Fibroblast of skin of left quadriceps (primary cell): ENCODE measurements at regions not wholly inside any gene's neighbourhood (a gene's known extent, or its start where the extent isn't known, plus 50 kb on each side); places are given as distances from the start of the nearest gene placed in this dataset.
"Not testable (repeated sequence)": the region's sequence is repeated elsewhere in the genome, so short reads cannot be mapped to it uniquely, and the experiment has no call there.

Experiments
- DNase-seq, 2 experiments: peaks; one replicate each; pipeline ENCODE4 v3.0.0-alpha.2; 2013; ENCODE audit warnings: low read depth in 2 of 2

DNA sequence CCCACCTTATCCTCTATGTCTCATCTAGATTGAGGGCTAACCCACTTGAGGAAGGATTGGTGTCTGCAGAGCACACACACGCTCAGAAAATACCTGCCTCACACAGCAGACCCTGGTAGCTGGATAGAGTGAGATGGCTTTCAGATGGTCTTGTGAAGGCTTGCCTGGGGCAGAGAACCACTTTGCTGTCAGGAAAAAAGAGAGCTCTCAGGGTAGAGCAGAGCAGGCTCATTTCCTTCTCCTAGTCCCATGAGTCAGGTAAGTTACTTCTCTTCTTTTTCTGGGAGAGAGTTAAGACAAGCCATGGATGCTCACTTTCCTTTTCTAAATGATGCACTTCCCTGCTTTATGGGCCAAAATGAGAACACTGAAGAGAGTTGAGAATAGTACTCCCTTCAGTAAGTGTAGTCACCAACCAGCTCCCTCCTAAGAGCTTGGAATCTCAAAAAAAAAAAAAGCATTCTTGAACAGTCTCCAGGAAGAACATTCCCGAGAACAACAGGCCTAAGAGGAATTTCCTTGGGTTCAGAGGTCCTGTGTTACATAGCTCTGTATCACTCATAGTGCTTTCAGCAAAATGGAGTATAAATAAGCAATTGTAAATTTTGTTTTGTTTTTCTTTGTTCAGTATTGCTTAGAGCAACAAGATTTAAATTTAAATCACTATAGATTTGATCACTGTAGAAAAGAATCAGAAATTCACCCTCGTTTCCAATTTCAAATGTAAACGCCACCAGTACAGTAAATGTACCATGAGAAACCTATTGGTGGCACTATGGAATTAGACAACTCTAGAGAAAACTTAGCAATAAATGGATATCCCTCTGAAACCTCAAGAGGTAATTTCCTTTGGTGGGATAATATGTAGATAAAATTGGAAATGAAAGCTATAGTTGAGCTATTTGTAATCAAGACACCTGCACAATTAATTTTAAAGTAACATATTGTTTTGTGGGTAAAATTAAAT lies 530.3 kb downstream of the RFPL4B start:
- peak; percentile 95 for DNase-seq

DNA sequence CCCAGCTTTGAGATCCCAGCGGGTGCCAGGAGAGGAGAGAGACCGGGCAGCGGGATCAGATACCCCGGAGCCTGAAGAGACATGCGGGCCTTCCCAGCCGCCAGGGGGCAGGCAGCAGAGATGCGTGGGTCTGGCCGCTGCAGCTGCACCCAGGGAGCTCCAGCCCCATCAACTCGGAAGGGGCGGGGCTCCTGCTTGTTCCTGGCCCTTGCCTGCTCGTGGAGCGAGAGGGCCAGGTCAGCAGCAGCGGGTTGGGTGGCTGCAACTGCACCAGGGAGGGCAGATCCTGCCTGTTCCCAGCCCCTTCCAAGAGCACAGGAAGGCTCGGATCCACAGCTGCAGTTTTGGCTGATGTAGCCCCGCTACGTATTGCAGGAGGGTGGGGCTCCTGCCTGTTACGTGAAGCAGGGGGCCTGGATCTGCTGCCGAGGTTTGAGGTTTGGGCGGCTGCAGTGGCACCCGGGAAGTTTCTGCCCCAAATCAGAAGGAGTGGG lies 532.8 kb downstream of the RFPL4B start:
- peak in 1 of 2 experiments; percentile 14 for DNase-seq

DNA sequence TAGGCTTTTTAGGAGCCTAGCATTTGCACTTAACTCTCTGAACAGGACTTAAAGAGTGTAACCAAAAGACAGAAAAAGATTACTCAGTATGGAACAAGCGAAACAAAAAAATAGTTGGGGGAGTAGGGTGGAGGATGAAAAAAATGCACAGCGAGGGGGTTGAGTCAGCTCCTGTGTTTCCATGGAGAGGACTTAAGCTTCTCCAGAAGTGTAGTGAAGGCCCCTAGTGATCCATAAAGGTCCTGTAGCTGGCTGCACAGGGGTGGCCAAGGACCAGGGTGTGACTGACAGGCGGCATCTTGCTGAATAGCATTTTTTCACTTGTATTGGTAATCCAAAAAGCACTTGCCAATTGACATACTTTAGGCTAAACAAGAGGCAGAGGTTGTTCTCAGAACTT lies 533.9 kb downstream of the RFPL4B start:
- peak; percentile 47 to 56 for DNase-seq

DNA sequence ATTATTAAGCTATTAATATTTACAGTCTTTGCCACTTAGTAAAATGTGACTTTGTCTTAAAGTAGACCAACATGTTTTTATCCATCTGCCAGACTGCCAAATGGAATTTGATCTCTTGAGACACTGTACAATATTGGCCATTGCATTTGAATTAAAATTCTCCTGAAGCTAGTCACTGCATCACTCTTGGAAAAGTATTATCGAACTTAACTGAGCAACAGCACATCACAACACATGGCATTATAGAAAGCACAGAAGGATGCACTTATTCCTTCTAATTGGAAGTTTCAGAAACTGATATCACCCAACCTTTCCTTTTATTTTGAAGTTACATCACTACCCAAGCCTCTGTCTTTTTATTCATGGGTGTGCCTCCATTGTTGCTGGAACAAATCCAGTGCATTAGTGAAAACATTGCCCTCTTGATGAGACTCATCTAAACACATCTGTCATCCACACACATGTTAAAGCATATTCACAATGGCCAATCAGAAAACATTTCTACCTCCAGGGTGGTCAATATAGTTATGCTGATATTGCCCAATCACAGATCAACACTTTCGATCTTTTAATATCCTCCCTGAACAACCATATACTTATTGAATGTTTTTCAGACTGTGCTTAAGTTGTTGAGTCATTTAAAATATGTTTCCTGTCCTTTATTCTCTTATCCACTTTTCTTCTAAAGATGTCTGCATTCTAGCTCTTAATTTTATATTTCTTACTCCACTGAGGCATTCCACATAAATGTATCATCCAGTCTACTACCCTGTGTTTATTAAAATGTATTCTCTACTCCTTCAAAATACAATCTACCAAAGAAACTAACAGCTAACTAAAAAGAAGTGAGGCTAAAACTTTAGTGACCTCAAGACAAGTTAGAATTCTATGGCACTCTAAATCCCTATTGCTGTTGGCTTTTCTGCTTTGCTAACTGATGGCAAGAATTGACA lies 535.0 kb downstream of the RFPL4B start:
- DNase-seq, result peak; percentile 39 to 46

DNA sequence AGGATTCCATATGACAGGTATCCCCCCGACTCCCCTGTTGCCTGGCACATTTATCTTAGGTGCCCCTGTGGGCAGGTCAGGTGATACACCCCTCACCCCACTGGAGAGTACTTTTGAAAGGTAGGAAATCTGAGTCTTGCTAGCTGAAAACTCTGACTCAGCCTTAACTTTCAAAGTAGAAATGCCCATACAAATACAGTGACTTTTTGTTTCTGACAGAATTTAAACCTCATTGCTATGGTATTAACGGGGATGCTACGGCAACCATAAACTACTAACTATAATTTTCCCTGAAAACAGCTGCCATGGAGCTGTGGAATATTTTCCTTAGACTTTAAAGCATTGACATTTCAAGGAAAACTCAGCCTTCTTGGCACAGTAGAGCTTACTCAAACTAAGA lies 536.0 kb downstream of the RFPL4B start:
- no peak for DNase-seq

DNA sequence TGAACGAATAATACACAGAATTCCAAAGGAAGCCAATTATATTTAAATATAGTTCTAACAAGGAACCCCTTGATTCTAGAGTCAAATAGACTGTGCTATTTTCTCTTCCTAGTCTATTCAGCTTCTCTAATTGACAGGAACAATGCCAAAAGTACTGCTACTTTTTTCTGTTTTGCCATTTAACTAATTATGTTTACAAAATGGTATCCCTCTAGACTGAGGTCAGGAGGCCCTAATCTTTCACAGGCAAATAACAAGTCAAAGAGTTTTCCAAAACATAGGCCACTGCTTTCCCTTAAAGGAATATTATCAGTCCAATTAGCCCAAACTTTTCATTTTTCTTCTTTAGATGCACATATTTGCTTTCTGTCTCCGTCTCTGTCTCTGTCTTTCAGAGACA lies 539.3 kb downstream of the RFPL4B start:
- DNase-seq, result no peak

DNA sequence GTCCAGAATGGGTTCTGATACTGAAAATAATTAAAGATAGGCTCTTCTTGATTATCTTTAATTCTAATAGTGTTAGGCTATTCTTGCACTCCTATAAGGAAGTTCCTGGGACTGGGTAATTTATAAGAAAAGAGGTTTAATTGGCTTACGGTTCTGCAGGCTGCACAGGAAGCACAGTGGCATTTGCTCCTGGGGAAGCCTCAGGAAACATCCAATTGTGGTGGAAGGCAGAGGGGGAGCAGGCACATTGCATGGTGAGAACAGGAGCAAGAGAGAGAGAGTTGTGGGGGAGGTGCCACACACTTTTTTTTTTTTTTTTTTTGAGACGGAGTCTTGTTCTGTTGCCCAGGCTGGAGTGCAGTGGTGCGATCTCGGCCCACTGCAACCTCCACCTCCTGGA lies 540.3 kb downstream of the RFPL4B start:
- DNase-seq, result not testable (repeated sequence)

DNA sequence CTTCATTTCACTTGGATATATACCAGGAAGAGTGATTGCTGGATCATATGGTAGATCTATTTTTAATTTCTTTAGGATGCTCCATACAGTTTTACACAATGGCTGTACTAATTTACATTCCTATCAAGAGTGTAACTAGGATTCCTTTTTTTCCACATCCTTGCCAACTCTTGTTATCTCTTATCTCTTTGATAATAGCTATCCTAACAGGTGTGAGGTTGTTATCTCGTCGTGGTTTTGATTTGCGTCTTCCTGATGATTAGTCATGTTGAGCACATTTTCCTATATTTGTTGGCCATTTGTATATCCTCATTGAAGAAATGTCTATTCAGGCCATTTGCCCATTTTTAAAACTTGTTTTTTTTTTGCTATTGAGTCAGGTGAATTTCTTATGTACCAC lies 552.4 kb downstream of the RFPL4B start:
- no peak for DNase-seq

DNA sequence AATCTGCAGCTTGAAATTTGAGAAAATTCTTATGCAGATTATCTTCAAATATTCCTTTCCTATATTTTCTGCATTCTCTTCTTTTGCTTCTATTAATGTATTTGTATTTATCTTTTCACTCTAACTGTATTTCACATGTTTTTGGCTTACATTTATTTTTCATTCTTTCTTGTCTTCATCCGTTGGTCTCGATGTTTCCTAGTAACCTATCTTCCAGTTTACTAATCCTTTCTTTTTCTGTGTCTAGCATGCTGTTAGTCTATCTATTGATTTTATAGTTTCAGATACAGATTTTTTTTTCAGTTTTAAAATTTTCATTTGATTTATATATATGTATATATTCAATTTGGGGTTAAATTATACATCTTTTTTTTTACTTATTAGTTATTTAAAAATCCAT lies 556.2 kb downstream of the RFPL4B start:
- no peak for DNase-seq

DNA sequence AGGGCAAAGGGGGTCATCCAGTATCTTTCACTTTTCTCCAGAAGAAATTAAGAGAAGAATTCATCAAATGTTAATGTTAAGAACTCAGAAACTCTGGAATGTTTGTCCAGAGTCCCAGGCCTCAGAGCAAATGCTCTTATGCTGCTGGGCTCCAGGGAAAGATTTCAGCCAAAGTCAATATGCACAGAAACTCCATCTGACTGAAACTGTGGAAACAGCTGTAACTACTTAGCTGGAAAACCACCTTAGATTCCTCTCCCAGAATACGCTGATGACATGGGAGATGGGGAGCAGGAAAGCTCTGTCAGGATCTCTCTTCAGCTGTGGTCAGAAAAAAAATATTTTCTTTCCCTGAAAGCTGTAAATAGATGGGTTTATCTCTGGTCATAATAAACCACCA lies 559.6 kb downstream of the RFPL4B start:
- peak; percentile 95 for DNase-seq

DNA sequence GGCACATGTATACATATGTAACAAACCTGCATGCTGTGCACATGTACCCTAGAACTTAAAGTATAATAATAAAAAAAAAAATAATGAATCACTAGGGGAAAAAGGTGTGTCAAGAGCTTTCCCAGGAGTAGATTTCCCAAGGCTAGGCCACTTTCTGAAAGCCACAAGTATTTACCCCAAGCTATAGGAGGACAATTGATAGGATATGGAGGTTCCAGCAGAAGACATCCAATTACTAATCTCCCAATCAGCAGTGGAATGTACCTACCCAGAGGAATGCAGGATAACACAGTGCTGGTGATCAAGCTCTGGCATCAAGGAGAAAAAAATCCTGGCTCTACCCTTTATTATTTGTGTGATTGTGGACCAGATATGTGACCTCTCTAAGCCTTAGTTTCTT lies 562.7 kb downstream of the RFPL4B start:
- DNase-seq, result no peak

DNA sequence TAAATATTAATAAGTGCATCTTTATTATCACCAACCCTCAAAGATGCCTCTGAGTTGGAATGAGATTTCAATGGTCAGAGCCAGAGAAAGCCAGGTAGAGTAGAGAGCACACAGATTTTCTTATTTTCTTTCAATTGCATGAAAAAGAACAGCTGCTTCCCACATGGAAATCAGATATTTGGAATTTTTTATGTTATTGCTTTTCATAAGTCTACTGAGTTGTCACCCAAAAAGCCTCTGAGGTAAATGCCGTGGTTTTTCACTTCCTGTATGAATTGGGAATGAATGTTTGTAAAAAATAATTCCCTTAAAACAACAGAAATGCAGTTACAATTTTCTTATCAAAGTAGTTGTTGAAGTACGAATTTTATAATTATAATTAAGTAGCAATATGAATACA lies 563.1 kb downstream of the RFPL4B start:
- DNase-seq, result peak; percentile 70

DNA sequence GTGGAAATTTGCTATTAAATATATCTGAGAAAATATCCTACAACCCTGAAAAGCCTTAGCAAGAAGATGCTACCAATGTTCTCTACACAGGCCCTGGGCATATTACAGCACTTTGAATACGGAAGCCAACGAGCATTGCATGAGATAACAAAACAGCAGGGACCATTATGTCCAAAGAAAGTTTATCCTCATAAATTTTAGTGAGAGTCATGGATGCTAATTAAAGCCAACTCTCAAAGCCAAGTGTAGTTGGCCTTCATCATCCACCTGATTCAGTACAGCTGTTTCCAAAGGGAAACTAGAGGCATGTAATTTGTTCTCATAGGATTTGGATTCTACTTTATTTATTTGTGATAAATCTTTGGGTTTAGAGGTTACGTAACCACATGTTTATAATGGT lies 564.8 kb downstream of the RFPL4B start:
- DNase-seq, result peak; percentile 64 to 69

DNA sequence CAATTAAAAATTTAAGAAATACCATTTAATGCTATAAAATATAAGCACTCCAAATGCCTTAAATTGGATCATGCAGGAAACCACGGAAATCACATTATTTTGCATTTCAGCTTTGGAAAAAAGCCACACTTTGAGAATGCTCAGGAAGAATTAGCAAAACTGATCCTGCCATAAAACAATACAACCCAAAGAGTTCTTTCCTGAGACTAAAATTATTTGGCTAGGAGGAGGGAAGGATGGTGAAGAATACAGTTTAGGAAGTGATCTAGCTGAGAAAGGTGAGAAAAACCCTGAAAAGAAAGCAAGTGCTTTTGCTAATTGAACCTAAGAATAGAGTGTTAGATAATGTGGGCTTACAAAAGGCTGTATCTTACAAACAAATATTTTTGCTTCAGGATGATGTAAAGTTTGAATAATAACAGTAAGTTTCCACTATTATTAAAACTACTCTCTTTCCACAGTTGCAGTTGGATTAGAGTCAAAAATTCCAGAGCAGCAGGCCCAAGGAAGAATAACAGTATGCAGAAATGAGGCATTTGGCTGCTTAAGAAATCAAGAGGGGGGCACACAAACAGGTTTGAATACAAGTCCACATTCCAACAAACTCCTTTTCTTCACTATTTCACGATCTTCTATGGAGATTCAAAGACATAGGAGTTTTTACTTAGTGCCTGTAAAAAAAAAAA lies 565.4 kb downstream of the RFPL4B start:
- DNase-seq, result peak; percentile 67 to 69

DNA sequence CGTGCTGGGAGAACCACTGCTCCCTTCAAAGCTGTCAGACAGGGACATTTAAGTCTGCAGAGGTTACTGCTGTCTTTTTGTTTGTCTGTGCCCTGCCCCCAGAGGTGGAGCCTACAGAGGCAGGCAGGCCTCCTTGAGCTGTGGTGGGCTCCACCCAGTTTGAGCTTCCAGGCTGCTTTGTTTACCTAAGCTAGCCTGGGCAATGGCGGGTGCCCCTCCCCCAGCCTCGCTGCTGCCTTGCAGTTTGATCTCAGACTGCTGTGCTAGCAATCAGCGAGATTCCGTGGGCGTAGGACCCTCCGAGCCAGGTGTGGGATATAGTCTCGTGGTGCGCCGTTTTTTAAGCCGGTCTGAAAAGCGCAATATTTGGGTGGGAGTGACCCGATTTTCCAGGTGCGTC lies 572.6 kb downstream of the RFPL4B start:
- not testable (repeated sequence) for DNase-seq

DNA sequence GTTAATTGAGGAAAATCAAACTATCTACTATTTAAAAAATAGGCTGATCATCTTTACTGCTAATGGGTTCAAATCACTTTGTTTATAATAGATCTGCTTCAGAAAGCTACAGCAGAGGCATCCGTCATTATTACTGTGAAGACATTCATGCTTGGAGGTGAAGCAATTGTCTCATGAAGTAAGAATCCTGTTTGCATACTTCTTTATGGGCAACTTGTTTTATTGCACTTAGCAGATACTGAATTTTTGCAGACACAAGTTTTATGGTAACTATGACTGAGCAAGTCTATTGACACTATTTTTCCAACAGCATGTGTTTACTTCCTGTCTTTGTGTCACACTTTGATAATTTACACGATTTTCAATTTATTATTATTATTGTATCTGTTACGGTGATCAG lies 573.9 kb downstream of the RFPL4B start:
- no peak for DNase-seq

DNA sequence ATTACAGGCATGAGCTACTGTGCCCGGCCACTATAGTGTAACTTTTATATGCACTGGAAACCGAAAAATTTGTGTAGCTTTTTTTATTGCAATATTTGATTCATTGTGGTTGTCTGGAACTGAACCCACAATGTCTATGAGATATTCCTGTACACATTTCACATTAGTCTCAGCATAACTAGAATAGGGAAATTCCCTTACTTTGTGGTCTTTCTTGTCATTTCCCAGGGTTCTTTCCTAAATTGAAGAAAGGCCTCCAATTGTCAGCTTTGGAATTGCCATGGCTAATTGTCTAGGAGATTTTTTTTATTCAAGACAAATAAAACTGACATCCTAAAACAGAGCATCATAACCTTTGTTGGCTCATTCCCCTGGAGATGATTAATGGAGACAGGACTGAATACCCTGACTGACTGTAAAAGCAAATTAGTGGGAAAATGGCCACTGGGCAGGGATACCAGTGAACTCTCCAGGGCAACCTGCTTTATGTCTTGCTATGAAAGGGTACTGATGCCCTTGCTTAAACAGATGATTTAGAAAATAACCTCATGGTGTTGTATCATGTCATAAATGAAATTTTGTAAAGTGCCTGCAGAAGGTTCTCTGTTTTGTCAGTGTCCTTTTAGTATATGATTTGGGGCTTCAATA lies 576.9 kb downstream of the RFPL4B start:
- no peak for DNase-seq

DNA sequence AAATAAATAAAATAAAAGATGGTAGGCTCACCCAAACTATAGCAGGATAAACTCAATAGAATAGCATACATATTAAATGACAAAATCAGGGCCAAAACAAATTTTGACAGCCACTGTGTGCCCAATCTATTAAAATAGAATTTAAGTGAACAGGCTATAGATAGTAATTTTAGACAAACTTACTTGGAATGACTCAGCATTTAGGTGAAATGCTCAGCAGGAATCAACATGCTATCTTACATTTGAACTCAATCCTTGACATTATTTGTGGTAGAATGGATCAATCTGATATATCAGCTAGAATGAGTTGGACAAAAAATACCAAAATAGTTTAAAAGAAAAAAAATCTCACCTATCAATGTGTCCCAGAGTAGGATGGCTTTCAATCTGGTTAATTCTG lies 578.6 kb downstream of the RFPL4B start:
- DNase-seq, result no peak

DNA sequence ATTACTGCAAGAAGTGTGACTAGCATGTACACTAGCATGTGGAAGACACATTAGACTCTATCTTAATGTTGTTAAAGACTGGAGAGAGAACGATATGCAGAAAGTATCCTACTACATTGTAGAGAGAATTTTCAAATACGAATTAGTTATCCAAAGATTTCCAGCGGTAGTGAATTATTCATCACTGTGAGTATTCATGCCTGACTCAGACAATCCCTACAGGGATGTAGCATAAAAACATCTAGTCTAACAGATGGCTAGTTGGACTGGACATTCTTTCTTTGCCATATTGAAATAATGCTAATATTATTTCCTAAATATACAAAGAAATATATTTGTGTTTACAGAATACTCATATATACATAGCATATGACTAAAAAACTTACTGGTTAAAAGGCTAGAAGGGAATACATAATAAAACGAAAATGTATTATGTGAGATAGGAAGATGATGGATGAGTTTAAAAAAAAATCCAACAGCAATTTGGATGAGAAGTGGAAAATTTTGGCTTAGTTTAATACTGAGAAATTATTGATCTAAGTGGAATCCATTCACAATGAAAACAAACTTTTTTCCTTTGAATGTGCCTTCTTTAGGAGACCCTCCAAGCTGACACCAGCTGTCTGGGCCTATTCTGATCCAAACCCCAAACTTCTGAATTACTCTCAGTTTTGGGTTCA lies 580.7 kb downstream of the RFPL4B start:
- DNase-seq, result no peak

DNA sequence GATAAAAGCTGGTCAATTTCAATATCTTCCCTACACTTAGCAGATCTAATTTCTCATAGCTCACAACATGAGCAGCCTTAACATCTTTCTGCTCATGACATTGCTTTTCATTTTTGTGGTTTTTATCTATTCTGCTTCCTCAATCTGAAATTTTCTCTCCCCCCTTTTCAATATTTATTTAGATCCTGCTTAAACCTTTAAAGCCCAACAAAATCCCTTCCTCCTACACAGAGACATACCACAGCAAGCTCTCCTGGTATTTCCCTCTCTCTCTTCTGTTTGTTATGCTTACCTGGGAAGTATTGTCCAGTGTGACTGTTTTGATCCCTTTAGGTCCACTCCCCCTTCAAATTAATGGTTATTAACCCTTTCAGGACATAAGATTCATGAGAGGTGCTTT lies 582.5 kb downstream of the RFPL4B start:
- DNase-seq, result no peak

DNA sequence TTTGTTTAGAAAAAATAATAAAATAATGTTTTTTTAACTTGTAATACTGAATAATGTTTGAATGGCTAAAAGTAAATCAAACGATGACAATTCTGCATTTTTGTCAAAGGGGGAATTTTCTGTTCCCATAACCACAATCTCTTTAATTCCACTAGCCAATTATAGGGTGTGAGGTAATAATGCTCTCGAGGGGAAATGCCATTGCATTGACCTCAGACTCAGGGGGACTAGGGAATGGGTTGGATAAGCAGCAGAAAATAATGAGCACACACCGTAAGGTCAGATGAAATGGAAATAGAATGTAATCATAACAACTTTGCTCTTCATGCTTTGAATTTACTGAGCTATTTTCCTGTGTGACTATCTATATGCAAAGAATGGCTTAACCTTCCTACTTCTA lies 584.7 kb downstream of the RFPL4B start:
- peak; percentile 82 to 84 for DNase-seq
